GM12891 (cell line): ENCODE measurements at regions not wholly inside any gene's neighbourhood (a gene's known extent, or its start where the extent isn't known, plus 50 kb on each side); places are given as distances from the start of the nearest gene placed in this dataset.

ENCODE experiments used
- POLR2A ChIP-seq: IDR thresholded peaks from 2 replicates; pipeline ENCODE4 v1.6.1; 2011; ENCODE audit warnings: low read depth, low read length, control low read depth
- POLR2AphosphoS5 ChIP-seq: IDR thresholded peaks from 2 replicates; pipeline ENCODE4 v1.6.1; 2011; ENCODE audit warnings: low read depth, low read length, control low read depth
- TAF1 ChIP-seq: IDR thresholded peaks from 2 replicates; pipeline ENCODE4 v1.6.1; 2011; ENCODE audit warnings: low read depth, low read length, control low read depth

DNA sequence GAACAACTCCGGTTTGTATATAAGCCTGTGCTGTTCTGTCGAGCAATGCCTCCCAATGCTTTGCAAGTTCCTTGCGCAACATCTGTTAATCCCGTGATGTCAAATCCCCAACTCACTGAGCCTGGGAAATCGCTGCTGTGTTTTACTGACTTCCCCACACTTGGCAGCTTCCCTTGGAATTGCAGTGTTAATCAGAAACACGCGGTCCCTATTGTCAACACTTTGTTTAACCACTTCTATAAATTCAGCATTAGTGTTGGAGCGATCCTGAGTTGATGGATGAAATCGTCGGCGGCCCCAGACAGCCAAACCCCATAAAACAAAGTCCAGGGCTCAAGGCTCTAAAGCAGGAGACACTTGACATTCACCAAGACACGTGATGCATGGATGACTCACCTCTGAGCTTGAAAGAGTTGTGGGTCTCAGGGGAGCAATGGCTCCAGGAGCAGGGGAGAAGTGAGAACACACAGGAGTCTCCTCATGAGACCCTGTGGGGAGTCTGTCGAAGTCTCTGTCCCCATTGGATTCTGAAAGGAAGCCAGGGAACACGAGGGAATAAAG is 555.3 kb downstream of the MIAT start:
- TF ChIP-seq POLR2A, result no peak
- no peak for TF ChIP-seq POLR2AphosphoS5
- no peak for TF ChIP-seq TAF1
